B cell (primary cell): ENCODE measurements at regions not wholly inside any gene's neighbourhood (a gene's known extent, or its start where the extent isn't known, plus 50 kb on each side); places are given as distances from the start of the nearest gene placed in this dataset.

Experiments
- CTCF ChIP-seq: fragments of 200-600 bp; IDR thresholded peaks from one replicate; pipeline ENCODE4 v1.8.0; 2022; ENCODE audit warnings: antibody characterized with exemption, mild to moderate bottlenecking
- EZH2 ChIP-seq: IDR thresholded peaks from 2 replicates; pipeline ENCODE4 v1.6.1; 2012; ENCODE audit warnings: borderline replicate concordance, low read depth, mild to moderate bottlenecking, moderate library complexity, low read length; ENCODE audit not compliant: insufficient read depth, poor library complexity, severe bottlenecking

GRCh38 chr1:214198571-214198970 lies 82.4 kb upstream of the SMYD2 start:
- no peak for TF ChIP-seq CTCF
- no peak for TF ChIP-seq EZH2
